OCI-LY3 (cell line): ENCODE measurements at regions not wholly inside any gene's neighbourhood (a gene's known extent, or its start where the extent isn't known, plus 50 kb on each side); places are given as distances from the start of the nearest gene placed in this dataset.

Experiments used
- H2AFZ ChIP-seq: fragments of 200-600, 300-600 bp; shearing (Covaris generic); 2 replicates; pipeline ENCODE4 v1.6.0; 2014; ENCODE audit warnings: antibody characterized with exemption, low read depth, low read length
- H3K27ac ChIP-seq: fragments of 200-600, 300-600 bp; sonication (generic); 2 replicates; pipeline ENCODE4 v1.5.1; 2014; ENCODE audit warnings: mild to moderate bottlenecking, low read length, moderate library complexity, mixed read lengths
- H3K27me3 ChIP-seq: fragments of 200-600, 300-600 bp; sonication (generic); 2 replicates; pipeline ENCODE4 v1.6.1; 2014; ENCODE audit warnings: low read depth, low read length, mixed read lengths
- H3K36me3 ChIP-seq: fragments of 200-600, 300-600 bp; sonication (generic); replicated peaks from 2 replicates; pipeline ENCODE3; 2014; ENCODE audit warnings: low read depth, low read length, mixed read lengths
- H3K4me1 ChIP-seq: fragments of 300-600, 200-600 bp; sonication (generic); 2 replicates; pipeline ENCODE4 v1.6.1; 2014; ENCODE audit warnings: low read length, mixed read lengths
- H3K4me2 ChIP-seq: fragments of 200-600, 300-600 bp; sonication (generic); 2 replicates; pipeline ENCODE4 v1.6.1; 2014; ENCODE audit warnings: low read length, mixed read lengths
- H3K4me3 ChIP-seq: fragments of 300-600, 200-600 bp; sonication (generic); 2 replicates; pipeline ENCODE4 v1.5.1; 2014; ENCODE audit warnings: antibody characterized with exemption, mild to moderate bottlenecking, low read length, moderate library complexity
- H3K79me2 ChIP-seq: fragments of 300-600, 200-600 bp; shearing (Covaris generic); 2 replicates; pipeline ENCODE4 v1.6.1; 2014; ENCODE audit warnings: mild to moderate bottlenecking, low read length, mixed read lengths
- H3K9ac ChIP-seq: fragments of 300-600, 200-600 bp; shearing (Covaris generic); 2 replicates; pipeline ENCODE4 v1.6.0; 2014; ENCODE audit warnings: mild to moderate bottlenecking, low read length, moderate library complexity
- H3K9me3 ChIP-seq: fragments of 200-600, 300-600 bp; shearing (Covaris generic); 2 replicates; pipeline ENCODE4 v1.6.1; 2014; ENCODE audit warnings: low read length, mixed read lengths; ENCODE audit not compliant: insufficient read depth
- H4K20me1 ChIP-seq: fragments of 200-600, 300-600 bp; sonication (generic); 2 replicates; pipeline ENCODE4 v1.6.1; 2016; ENCODE audit warnings: low read length, mixed read lengths; ENCODE audit not compliant: insufficient read depth
- CTCF ChIP-seq: fragments of 200-600, 300-600 bp; sonication (generic); IDR thresholded peaks from 2 replicates; pipeline ENCODE4 v1.5.1; 2014; ENCODE audit warnings: antibody characterized with exemption, low read length, low read depth
- EZH2phosphoT487 ChIP-seq: fragments of 200-600 bp; shearing (Covaris generic); IDR thresholded peaks from 2 replicates; pipeline ENCODE4 v1.6.1; 2018; ENCODE audit warnings: antibody characterized with exemption, mixed run types, low read depth

- Histone ChIP-seq H3K4me1 (no peaks in the 10 kb centered on the region), H3K4me3 (no peak overlapping the region), H3K79me2 (no peaks in the 10 kb centered on the region), H3K4me2 (no peak overlapping the region), H3K9ac (no peak overlapping the region), H3K27ac (no peak overlapping the region), H2AFZ (no peak overlapping the region), H4K20me1 (no peaks in the 10 kb centered on the region), H3K27me3 (no peaks in the 10 kb centered on the region), H3K36me3 (no peaks in the 10 kb centered on the region), H3K9me3 (no peaks in the 10 kb centered on the region)
- TF ChIP-seq CTCF = no peak
- no peak for TF ChIP-seq EZH2phosphoT487
These were observed 66.1 kb downstream of the FOXL3 start for GRCh38 chr7:356087-356486.

GRCh38 chr7:356691-357462, 66.9 kb downstream of the FOXL3 start:
- TF ChIP-seq CTCF = no peak
- TF ChIP-seq EZH2phosphoT487 = no peak
- Histone ChIP-seq H3K27ac (no peak overlapping the region), H4K20me1 (no peaks in the 10 kb centered on the region), H2AFZ (no peak overlapping the region), H3K36me3 (no peaks in the 10 kb centered on the region), H3K9ac (no peak overlapping the region), H3K4me3 (no peak overlapping the region), H3K4me1 (no peaks in the 10 kb centered on the region), H3K9me3 (no peaks in the 10 kb centered on the region), H3K79me2 (no peaks in the 10 kb centered on the region), H3K27me3 (no peaks in the 10 kb centered on the region), H3K4me2 (no peak overlapping the region)

DNA sequence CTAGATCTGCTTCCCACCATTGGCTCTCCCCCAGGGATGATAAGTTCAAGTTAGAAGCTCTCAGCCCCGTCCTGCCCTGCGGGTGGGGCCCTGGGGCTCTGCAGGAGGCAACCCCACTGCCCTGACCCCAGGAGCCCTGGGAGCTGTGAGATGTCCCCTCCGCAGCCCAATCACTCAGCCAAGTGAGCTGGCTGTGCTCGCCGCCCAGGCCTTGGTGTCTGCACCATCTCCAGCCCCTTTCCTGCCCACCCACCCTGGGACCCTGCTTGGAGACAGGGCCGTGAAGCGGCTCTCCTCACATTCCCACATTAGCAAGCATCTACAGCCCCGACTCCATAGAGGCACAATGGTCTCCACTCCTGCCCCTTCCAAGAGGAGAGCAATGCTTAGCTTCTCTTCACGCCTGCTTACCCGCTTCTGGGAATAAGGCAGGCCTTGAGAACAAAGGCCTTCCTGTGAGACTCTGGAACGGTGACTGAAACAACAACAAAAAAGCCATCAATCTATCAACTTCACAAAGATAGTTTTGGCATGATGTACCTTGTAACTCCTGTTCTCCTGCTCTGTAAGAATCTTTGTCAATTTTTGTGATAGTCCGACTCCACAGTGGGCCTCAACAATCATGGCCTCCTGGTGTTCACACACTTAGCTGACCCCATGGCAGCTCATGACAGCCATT, 67.7 kb downstream of the FOXL3 start:
- Histone ChIP-seq H3K4me3 (no peak overlapping the region), H3K36me3 (no peaks in the 10 kb centered on the region), H3K79me2 (no peaks in the 10 kb centered on the region), H4K20me1 (no peaks in the 10 kb centered on the region), H3K27ac (no peak overlapping the region), H2AFZ (no peak overlapping the region), H3K9ac (no peak overlapping the region), H3K9me3 (no peaks in the 10 kb centered on the region), H3K4me1 (no peaks in the 10 kb centered on the region), H3K4me2 (no peak overlapping the region), H3K27me3 (no peaks in the 10 kb centered on the region)
- no peak for TF ChIP-seq CTCF
- no peak for TF ChIP-seq EZH2phosphoT487

GRCh38 chr7:358352-358751, 68.4 kb downstream of the FOXL3 start:
- no peaks in the 10 kb centered on the region for H3K4me1 ChIP-seq
- no peak overlapping the region for H2AFZ ChIP-seq
- H3K79me2 ChIP-seq = no peaks in the 10 kb centered on the region
- H3K9me3 ChIP-seq = no peaks in the 10 kb centered on the region
- H3K4me3 ChIP-seq = no peak overlapping the region
- no peak overlapping the region for H3K9ac ChIP-seq
- no peak overlapping the region for H3K4me2 ChIP-seq
- no peaks in the 10 kb centered on the region for H3K36me3 ChIP-seq
- TF ChIP-seq EZH2phosphoT487 (no peak), CTCF (no peak)
- H4K20me1 ChIP-seq = no peaks in the 10 kb centered on the region
- H3K27me3 ChIP-seq = no peaks in the 10 kb centered on the region
- H3K27ac ChIP-seq = no peak overlapping the region
